ENCODE measurements at regions not wholly inside any gene's neighbourhood (a gene's known extent, or its start where the extent isn't known, plus 50 kb on each side); places are given as distances from the start of the nearest gene placed in this dataset.

- TF ChIP-seq RNF2 (IDR thresholded peaks at IDR 0.05; ENCODE audit: borderline replicate concordance, low read depth, low read length, missing control alignments, poor library complexity, severe bottlenecking) (no peak), E2F6 (IDR thresholded peaks at IDR 0.05) (no peak), HDAC6 (IDR thresholded peaks at IDR 0.05; ENCODE audit: low read depth, low read length) (no peak), GTF2F1 (IDR thresholded peaks at IDR 0.05; ENCODE audit: borderline replicate concordance, low read depth, low read length) (no peak), KDM1A (IDR thresholded peaks at IDR 0.05; ENCODE audit: borderline replicate concordance, low read length) (no peak), MAFK (IDR thresholded peaks at IDR 0.05; ENCODE audit: low read depth, low read length) (no peak)
These were observed 72.1 kb upstream of the FHIP2A start (continued) for GRCh38 chr10:114749510-114749909.
